Activated CD4-positive, alpha-beta memory T cell treated with anti-CD3 and anti-CD28 coated beads, Interleukin-2, amount 10 ng/mL, durations not matched to agents 7 days and 5 days (primary cell): ENCODE measurements at regions not wholly inside any gene's neighbourhood (a gene's known extent, or its start where the extent isn't known, plus 50 kb on each side); places are given as distances from the start of the nearest gene placed in this dataset.

Experiments used
- CTCF ChIA-PET: fragments of 350-600 bp; sonication (Branson Sonifier 250); formaldehyde crosslinking; loops from one replicate; lab custom pipeline; 2021; ENCODE audit warnings: antibody characterized with exemption, inconsistent platforms; lab: Charles Lee
- POLR2A ChIA-PET: fragments of 350-600 bp; sonication (Branson Sonifier 250); formaldehyde crosslinking; loops from one replicate; lab custom pipeline; 2021; ENCODE audit warnings: antibody characterized with exemption; lab: Charles Lee
- DNase-seq: peaks from one replicate; pipeline ENCODE4 v3.0.0-alpha.2; 2020
- H3K27ac Mint-ChIP-seq: one replicate; pipeline ENCODE4 v1.8.0; 2021; ENCODE audit warnings: mild to moderate bottlenecking, mixed read lengths
- H3K27me3 Mint-ChIP-seq: one replicate; pipeline ENCODE4 v1.8.0; 2021; ENCODE audit warnings: mixed read lengths
- H3K36me3 Mint-ChIP-seq: one replicate; pipeline ENCODE4 v1.8.0; 2021; ENCODE audit warnings: low read depth, mixed read lengths
- H3K4me1 Mint-ChIP-seq: one replicate; pipeline ENCODE4 v1.8.0; 2021; ENCODE audit warnings: mixed read lengths
- H3K4me3 Mint-ChIP-seq: one replicate; pipeline ENCODE4 v1.8.0; 2021; ENCODE audit warnings: mild to moderate bottlenecking, mixed read lengths
- H3K9me3 Mint-ChIP-seq: one replicate; pipeline ENCODE4 v1.8.0; 2021; ENCODE audit warnings: mixed read lengths

DNA sequence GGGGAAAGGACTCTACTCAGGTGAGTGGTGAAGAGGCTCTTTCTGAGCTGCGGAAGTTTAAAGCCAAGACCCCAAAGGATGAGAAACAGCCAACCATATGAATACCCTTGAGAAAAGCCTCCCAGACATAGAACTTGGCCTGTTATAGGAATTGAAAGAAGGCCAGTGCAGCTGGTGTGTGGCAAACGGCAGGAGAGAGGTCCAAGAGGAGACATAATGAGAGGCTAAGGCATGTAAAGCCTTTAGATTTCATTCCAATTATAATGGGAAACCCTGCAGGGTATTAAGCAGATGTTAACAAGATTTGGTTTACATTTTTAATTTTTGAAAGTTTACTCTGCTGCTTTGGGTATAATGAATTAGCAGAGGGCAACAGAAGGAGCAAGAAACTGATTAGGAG lies 552.1 kb upstream of the FBXO33 start:
- ChIA-PET POLR2A (no interaction called here), CTCF (no interaction called here)
- Mint-ChIP-seq H3K4me3 (no peak overlapping the region), H3K27ac (no peak overlapping the region), H3K27me3 (no peaks in the 10 kb centered on the region), H3K9me3 (peaks cover 2% of the 10 kb centered on the region), H3K36me3 (no peaks in the 10 kb centered on the region), H3K4me1 (no peaks in the 10 kb centered on the region)
- DNase-seq, result no peak

DNA sequence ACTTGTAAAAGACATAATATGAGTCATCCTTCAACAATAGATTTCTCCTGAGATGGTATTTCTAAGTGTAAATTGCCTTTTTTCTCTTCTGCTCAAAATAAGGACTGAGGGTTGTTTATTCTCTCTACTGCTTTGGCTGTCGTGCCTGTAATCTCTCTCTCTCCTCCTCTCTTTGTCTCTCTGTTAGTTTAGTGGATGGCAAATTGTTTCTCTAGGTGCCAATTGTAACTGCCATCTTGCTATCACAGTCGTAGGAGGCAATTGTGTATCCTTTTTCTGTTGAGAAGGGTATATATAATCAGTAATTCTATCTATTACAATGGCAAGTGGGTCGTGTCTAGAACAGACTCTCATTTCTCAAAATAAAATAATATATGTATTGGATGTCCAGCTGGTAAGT lies 545.0 kb upstream of the FBXO33 start:
- Mint-ChIP-seq H3K27ac (no peak overlapping the region), H3K4me3 (no peak overlapping the region), H3K9me3 (peaks cover 2% of the 10 kb centered on the region), H3K27me3 (no peaks in the 10 kb centered on the region), H3K36me3 (no peaks in the 10 kb centered on the region), H3K4me1 (no peaks in the 10 kb centered on the region)
- ChIA-PET CTCF (no interaction called here), POLR2A (no interaction called here)
- no peak for DNase-seq

GRCh38 chr14:39974036-39974435 lies 541.8 kb upstream of the FBXO33 start:
- ChIA-PET POLR2A (no interaction called here), CTCF (no interaction called here)
- no peaks in the 10 kb centered on the region for H3K27me3 Mint-ChIP-seq
- DNase-seq, result no peak
- H3K4me3 Mint-ChIP-seq, result no peak overlapping the region
- no peaks in the 10 kb centered on the region for H3K9me3 Mint-ChIP-seq
- no peaks in the 10 kb centered on the region for H3K4me1 Mint-ChIP-seq
- H3K27ac Mint-ChIP-seq, result no peak overlapping the region
- no peaks in the 10 kb centered on the region for H3K36me3 Mint-ChIP-seq

DNA sequence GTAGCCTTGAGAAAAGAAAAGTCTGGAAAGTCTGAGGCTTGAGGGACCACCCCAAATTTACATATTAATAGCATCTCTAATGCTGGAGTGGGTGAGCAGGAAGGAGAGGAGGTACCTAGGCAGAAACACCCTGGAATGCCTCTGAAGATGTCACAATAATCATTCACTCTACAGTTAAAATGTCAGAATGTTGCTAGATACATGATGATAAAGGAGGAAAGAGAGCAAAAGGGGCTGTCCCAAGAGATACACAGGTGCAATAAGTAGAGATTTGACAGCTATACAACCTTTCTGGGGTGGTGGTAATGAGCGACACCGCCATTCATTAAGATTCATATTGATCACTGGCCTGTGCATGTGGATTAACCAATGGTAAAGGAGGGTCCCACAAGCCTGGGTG lies 540.5 kb upstream of the FBXO33 start:
- CTCF ChIA-PET, result no interaction called here
- no peaks in the 10 kb centered on the region for H3K27me3 Mint-ChIP-seq

GRCh38 chr14:39967885-39968284 lies 535.7 kb upstream of the FBXO33 start:
- H3K4me1 Mint-ChIP-seq, result no peaks in the 10 kb centered on the region
- peaks cover 8% of the 10 kb centered on the region for H3K9me3 Mint-ChIP-seq
- H3K36me3 Mint-ChIP-seq, result no peaks in the 10 kb centered on the region
- H3K4me3 Mint-ChIP-seq, result no peak overlapping the region
- no peak overlapping the region for H3K27ac Mint-ChIP-seq
- CTCF ChIA-PET, result no interaction called here
- no peaks in the 10 kb centered on the region for H3K27me3 Mint-ChIP-seq
- DNase-seq, result no peak
- POLR2A ChIA-PET, result no interaction called here

More for the DNA sequence above, 540.5 kb upstream of the FBXO33 start:
- DNase-seq, result no peak
- POLR2A ChIA-PET, result no interaction called here
- no peak overlapping the region for H3K27ac Mint-ChIP-seq
- H3K9me3 Mint-ChIP-seq, result peaks cover 3% of the 10 kb centered on the region
- no peaks in the 10 kb centered on the region for H3K4me1 Mint-ChIP-seq
- H3K36me3 Mint-ChIP-seq, result no peaks in the 10 kb centered on the region
- H3K4me3 Mint-ChIP-seq, result no peak overlapping the region

DNA sequence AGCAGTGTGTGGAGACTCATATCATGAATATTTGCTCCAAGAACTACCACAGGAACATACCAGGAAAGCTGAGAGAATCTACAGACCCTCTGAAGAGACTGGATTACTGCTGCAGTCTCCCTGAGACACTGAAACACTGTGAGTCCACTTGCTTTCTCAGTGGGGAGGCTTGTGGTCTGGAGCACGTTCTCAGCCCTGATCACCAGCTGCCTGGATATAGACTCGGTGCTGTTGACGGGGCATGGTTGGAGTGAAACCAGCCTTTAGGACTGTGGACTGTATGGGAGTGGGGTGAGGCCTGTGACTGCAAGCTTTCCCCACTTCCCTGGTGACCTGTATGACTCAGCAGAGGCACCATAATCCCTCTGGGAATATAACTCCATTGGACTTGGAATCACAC lies 525.8 kb upstream of the FBXO33 start:
- CTCF ChIA-PET, result no interaction called here
- POLR2A ChIA-PET, result no interaction called here

GRCh38 chr14:39957290-39957689 lies 525.1 kb upstream of the FBXO33 start:
- no peaks in the 10 kb centered on the region for H3K4me1 Mint-ChIP-seq
- ChIA-PET CTCF (no interaction called here), POLR2A (no interaction called here)
- H3K36me3 Mint-ChIP-seq, result no peaks in the 10 kb centered on the region
- peaks cover 15% of the 10 kb centered on the region for H3K9me3 Mint-ChIP-seq
- no peaks in the 10 kb centered on the region for H3K27me3 Mint-ChIP-seq
- DNase-seq, result no peak
- H3K27ac Mint-ChIP-seq, result no peak overlapping the region
- H3K4me3 Mint-ChIP-seq, result no peak overlapping the region

More for the DNA sequence above, 525.8 kb upstream of the FBXO33 start:
- H3K4me1 Mint-ChIP-seq, result no peaks in the 10 kb centered on the region
- peaks cover 14% of the 10 kb centered on the region for H3K9me3 Mint-ChIP-seq
- H3K27ac Mint-ChIP-seq, result no peak overlapping the region
- H3K36me3 Mint-ChIP-seq, result no peaks in the 10 kb centered on the region
- no peak overlapping the region for H3K4me3 Mint-ChIP-seq
- DNase-seq, result no peak
- H3K27me3 Mint-ChIP-seq, result no peaks in the 10 kb centered on the region

GRCh38 chr14:39956372-39956771 lies 524.1 kb upstream of the FBXO33 start:
- H3K27me3 Mint-ChIP-seq, result no peaks in the 10 kb centered on the region
- no peak for DNase-seq
- no peaks in the 10 kb centered on the region for H3K36me3 Mint-ChIP-seq
- H3K27ac Mint-ChIP-seq, result no peak overlapping the region
- ChIA-PET POLR2A (no interaction called here), CTCF (no interaction called here)
- peaks cover 12% of the 10 kb centered on the region for H3K9me3 Mint-ChIP-seq
- H3K4me3 Mint-ChIP-seq, result no peak overlapping the region
- H3K4me1 Mint-ChIP-seq, result no peaks in the 10 kb centered on the region

DNA sequence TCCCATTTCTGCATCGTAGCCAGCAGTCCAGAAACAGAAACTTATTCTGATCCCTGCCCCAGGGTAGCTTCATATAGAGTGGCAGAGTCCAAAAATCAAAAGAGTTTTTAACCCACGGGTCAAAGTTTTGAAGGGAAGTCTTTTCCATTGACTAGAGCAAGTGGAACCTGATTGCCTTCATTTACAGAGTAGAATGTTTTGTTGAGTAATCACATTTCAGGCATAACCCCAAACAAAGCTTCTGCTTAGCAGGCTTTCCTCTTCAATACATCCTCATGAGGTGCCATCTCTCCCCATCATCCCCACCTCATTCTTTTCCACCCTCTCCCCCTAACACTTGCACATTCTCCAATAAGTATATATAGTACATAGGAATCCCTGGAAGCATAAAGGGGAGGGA lies 516.0 kb upstream of the FBXO33 start:
- H3K27ac Mint-ChIP-seq, result no peak overlapping the region
- H3K4me1 Mint-ChIP-seq, result no peaks in the 10 kb centered on the region
- no peaks in the 10 kb centered on the region for H3K27me3 Mint-ChIP-seq
- CTCF ChIA-PET, result no interaction called here
- no peak overlapping the region for H3K4me3 Mint-ChIP-seq
- no peaks in the 10 kb centered on the region for H3K36me3 Mint-ChIP-seq
- POLR2A ChIA-PET, result no interaction called here
- H3K9me3 Mint-ChIP-seq, result peaks cover 2% of the 10 kb centered on the region
- DNase-seq, result no peak

GRCh38 chr14:39946807-39947206 lies 514.6 kb upstream of the FBXO33 start:
- no peak for DNase-seq
- ChIA-PET POLR2A (no interaction called here), CTCF (no interaction called here)
- no peaks in the 10 kb centered on the region for H3K4me1 Mint-ChIP-seq
- no peaks in the 10 kb centered on the region for H3K9me3 Mint-ChIP-seq
- no peak overlapping the region for H3K27ac Mint-ChIP-seq
- H3K36me3 Mint-ChIP-seq, result no peaks in the 10 kb centered on the region
- no peak overlapping the region for H3K4me3 Mint-ChIP-seq
- H3K27me3 Mint-ChIP-seq, result no peaks in the 10 kb centered on the region

DNA sequence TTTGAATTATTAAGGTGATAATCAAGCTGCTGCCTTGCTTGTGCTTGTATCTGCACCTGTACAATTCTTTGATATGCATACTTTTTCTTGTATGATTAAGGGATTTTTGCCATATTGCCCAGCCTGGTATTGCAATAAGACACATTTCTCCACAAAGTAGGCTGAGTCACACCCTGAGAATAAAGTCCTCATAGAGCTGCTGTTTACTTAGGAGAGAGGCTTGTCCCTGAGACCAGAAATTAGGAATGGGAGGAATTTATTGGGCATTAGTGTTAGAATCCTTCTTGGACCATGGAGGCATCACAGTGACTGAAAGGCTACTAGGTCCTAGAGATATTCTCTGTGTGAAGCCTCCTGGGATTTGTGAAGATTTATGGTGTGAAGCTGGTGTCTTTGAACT lies 506.8 kb upstream of the FBXO33 start:
- Mint-ChIP-seq H3K4me3 (no peak overlapping the region), H3K4me1 (no peaks in the 10 kb centered on the region), H3K9me3 (no peaks in the 10 kb centered on the region), H3K36me3 (no peaks in the 10 kb centered on the region), H3K27me3 (no peaks in the 10 kb centered on the region), H3K27ac (no peak overlapping the region)
- ChIA-PET POLR2A (no interaction called here), CTCF (no interaction called here)
- no peak for DNase-seq

DNA sequence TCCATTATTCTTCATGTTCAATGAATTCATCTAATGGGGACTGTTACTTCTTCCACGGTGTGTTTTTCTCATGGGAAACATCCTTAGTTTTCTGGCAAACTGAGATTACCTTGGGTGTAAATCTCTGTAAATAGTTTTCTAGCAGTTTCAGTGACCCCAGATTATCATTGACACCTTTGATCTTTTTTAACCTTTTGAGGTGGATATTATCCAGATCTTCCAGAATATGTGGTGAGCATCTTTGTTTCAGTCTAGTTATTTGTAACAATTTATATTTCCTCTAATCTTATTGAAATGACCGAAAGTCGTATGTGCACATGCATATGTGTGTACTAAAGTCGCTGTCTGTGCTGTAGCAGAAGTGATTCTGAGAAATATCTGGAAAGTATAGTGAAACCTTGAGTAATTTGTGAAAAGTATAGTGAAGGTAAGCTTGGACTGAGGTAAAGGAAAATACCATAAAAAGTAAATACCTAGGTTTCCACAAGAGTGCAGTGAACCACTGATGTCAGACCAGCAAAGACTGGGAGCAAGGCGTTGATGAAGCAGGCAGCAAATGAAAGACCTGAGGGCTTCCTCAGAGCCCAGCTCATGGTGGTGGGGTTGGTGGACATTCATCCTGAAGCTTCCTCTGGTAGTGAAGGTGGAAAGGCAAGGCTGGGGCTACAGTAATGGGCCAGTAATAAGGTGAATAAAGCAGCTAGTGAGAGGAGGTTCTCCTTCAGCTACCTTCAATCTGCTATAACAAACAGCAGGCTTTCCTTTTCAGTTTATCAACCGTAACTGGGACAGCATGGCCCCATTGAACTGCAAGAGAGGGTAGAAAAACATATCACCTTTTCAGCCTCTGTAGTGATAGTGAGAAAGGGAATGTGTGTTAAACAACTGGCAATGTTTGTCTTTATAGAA lies 480.2 kb upstream of the FBXO33 start:
- no peak overlapping the region for H3K27ac Mint-ChIP-seq
- no peaks in the 10 kb centered on the region for H3K36me3 Mint-ChIP-seq
- ChIA-PET POLR2A (no interaction called here), CTCF (no interaction called here)
- no peaks in the 10 kb centered on the region for H3K27me3 Mint-ChIP-seq
- no peaks in the 10 kb centered on the region for H3K9me3 Mint-ChIP-seq
- no peak overlapping the region for H3K4me3 Mint-ChIP-seq
- H3K4me1 Mint-ChIP-seq, result no peaks in the 10 kb centered on the region
- DNase-seq, result no peak

- ChIA-PET CTCF (no interaction called here), POLR2A (no interaction called here)
- no peaks in the 10 kb centered on the region for H3K27me3 Mint-ChIP-seq
- H3K4me3 Mint-ChIP-seq, result no peak overlapping the region
- peaks cover 10% of the 10 kb centered on the region for H3K9me3 Mint-ChIP-seq
- H3K4me1 Mint-ChIP-seq, result no peaks in the 10 kb centered on the region
- no peaks in the 10 kb centered on the region for H3K36me3 Mint-ChIP-seq
- no peak for DNase-seq
- no peak overlapping the region for H3K27ac Mint-ChIP-seq
These were observed 465.4 kb upstream of the FBXO33 start for GRCh38 chr14:39897657-39898056.

DNA sequence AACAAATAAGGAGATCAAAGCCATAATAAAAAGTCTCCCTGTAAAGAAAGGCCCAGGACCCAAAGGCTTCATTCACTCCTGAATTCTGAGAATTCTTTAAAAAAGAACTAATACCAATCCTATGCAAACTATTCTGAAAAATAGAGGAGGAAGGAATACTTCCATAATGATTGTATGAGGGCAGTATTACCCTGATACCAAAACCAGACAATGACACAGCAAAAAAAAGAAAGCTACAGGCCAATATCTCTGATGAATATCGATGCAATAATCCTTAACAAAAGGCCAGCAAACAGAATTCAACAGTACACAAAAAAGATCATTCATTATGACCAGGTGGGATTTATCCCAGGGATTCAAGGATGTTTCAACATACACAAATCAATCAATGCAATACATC lies 457.8 kb upstream of the FBXO33 start:
- POLR2A ChIA-PET, result no interaction called here
- no peaks in the 10 kb centered on the region for H3K27me3 Mint-ChIP-seq

More for the DNA sequence above, 457.8 kb upstream of the FBXO33 start:
- Mint-ChIP-seq H3K9me3 (peaks cover 5% of the 10 kb centered on the region), H3K27ac (no peak overlapping the region), H3K4me1 (no peaks in the 10 kb centered on the region), H3K36me3 (no peaks in the 10 kb centered on the region), H3K4me3 (no peak overlapping the region)
- CTCF ChIA-PET, result no interaction called here
- no peak for DNase-seq
